Cardiac fibroblast (primary cell): ENCODE measurements at regions not wholly inside any gene's neighbourhood (a gene's known extent, or its start where the extent isn't known, plus 50 kb on each side); places are given as distances from the start of the nearest gene placed in this dataset.
"Not testable (repeated sequence)": the region's sequence is repeated elsewhere in the genome, so short reads cannot be mapped to it uniquely, and the experiment has no call there.

ENCODE experiments used
- DNase-seq, 2 donors: peaks; one replicate each; pipeline versions ENCODE4 v3.0.0 to v3.0.0-alpha.2; 2010; ENCODE audit warnings: low read depth in 2 of 2
- H3K4me3 ChIP-seq, 2 donors: replicated peaks in 1 of 2; 1 replicate in 1 of 2; 2 replicates in 1 of 2; pipeline ENCODE4 v1.5.1; 2011; ENCODE audit warnings: low read depth in 2 of 2, low read length in 2 of 2, mild to moderate bottlenecking in 2 of 2, moderate library complexity in 1 of 2
- TF ChIP-seq, protein P1 (sequence below): IDR thresholded peaks from one replicate; pipeline ENCODE4 v1.5.1; 2011; ENCODE audit warnings: low read depth, mild to moderate bottlenecking, low read length, inconsistent platforms

DNA sequence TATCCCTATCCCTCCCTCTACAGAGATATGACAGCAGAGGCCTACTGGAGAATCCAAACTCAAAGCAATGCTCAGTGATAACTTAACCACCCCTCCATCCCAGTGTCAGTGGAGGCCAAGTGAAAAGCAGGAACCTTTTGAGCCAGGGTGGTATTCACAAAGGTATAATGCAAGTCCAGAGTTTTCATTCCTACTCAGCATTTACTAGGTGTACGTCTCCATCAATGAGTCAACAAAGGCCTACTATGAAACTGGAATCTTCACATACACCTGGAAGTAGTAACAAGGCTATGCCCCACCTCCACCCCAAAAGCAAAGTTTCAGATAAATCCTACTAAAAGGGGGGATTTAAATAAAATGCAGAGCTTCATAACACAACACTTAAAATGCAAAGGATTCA is 4761.7 kb upstream of the OR11H1 start:
- not testable (repeated sequence) for H3K4me3 ChIP-seq

DNA sequence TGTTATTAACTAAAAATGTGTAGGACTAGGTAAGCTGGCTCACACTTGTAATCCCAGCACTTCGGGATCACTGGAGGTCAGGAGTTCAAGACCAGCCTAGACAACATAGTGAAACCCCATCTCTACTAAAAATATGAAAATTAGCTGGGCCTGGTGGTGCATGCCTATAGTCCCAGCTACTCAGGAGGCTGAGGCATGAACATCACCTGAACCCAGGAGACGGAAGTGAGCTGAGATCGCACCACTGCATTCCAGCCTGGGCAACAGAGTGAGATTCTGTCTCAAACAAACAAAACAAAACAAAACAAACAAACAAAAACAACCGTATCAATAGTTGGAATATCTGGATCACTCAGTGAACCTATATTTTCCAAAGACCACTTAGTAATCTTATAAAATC is 4759.1 kb upstream of the OR11H1 start:
- DNase-seq, H3K4me3 ChIP-seq: not testable (repeated sequence)

More for the DNA sequence above, 4761.7 kb upstream of the OR11H1 start:
- DNase-seq, result not testable (repeated sequence)

DNA sequence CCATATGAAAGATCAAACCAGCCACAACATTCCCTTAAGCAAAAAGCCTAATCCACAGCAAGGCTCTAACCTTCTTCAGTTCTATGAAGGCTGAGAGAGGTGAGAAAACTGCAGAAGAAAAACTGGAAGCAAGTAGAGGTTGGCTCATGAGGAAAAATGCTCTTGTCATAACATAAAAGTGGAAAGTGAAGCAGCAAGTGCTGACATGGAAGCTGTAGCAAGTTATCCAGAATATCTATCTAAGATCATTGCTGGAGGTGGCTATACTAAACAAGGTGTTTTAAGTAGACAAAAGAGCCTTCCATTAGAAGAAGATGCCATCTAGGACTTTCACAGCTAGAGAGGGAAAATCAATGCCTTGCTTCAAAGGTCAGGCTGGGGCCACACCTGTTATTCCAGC is 4756.2 kb upstream of the OR11H1 start:
- H3K4me3 ChIP-seq, DNase-seq: not testable (repeated sequence)

DNA sequence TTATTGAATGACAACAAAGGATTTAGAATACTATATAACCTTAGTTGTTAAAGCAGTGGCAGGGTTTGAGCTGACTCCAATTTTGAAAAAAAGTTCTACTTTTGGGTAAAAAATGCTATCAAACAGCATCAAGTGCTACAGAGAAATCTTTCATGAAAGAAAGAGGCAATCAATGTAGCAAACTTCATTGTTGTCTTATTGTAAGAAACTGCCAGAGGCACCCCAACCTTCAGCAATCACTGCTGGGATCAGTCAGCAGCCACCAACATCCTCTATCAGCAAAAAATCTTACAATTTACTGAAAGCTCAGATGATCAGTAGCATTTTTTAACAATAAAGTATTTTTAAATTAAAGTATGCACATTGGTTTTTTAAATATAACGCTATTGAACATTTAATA is 4754.7 kb upstream of the OR11H1 start:
- DNase-seq, H3K4me3 ChIP-seq: not testable (repeated sequence)

DNA sequence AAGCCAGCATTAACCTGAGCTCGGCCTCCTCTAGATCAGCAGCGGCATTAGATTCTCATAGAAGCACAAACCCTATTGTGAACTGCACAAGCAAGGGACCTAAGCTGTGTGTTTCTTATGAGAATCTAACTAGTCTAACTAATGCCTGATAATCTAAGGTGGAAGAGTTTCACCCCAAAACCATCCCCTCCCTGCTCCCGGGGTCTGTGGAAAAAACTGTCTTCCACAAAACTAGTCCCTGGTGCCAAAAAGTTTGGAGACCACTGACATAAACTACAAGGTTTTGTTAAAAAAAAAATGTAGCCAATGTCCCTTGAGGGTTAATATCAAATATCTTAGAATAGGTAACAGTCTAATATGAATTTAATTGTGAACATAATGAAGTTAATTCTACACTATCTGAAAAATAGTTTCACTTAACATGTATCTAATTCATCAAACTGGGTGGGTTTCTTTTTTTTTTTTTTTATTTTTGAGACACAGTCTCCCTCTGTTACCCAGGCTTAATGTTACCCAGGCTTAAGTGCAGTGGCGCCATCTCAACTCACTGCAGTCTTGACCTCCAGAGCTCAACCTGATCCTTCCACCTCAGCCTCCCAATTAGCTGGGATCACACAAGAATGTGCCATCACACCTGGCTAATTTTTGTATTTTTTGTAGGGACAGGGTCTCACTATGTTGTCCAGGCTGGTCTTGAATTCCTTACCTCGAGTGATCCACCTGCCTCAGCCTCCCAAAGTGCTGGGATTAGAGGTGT is 4752.2 kb upstream of the OR11H1 start:
- DNase-seq, H3K4me3 ChIP-seq: not testable (repeated sequence)

DNA sequence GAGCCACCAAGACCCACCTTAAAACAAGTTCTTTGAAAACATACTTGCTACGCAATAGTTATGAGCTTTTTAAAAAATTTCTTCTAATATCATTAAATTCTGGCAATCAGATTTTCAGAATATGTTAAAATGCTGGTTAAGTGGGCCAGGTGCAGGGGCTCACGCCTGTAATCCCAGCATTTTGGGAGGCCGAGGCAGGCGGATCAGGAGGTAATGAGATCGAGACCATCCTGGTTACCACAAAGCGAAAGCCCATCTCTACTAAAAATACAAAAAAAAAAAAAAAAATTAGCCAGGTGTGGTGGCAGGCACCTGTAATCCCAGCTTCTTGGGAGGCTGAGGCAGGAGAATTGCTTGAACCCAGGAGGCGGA is 4751.6 kb upstream of the OR11H1 start:
- DNase-seq, H3K4me3 ChIP-seq: not testable (repeated sequence)

DNA sequence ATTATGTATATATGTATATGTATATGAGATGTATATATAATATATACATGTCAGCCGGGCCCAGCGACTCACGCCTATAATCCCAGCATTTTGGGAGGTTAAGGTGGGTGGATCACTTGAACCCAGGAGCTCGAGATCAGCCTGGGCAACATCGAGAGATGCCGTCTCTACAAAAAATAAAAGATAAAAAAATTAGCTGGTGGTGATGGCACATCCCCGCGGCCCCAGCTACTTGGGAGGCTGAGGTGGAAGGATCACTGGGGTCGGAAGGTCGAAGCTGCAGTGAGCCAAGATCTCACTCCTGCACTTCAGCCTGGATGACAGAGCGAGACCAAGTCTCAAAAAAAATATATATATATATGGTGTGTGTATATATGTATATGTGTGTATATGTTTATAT is 4750.3 kb upstream of the OR11H1 start:
- not testable (repeated sequence) for DNase-seq, H3K4me3 ChIP-seq

DNA sequence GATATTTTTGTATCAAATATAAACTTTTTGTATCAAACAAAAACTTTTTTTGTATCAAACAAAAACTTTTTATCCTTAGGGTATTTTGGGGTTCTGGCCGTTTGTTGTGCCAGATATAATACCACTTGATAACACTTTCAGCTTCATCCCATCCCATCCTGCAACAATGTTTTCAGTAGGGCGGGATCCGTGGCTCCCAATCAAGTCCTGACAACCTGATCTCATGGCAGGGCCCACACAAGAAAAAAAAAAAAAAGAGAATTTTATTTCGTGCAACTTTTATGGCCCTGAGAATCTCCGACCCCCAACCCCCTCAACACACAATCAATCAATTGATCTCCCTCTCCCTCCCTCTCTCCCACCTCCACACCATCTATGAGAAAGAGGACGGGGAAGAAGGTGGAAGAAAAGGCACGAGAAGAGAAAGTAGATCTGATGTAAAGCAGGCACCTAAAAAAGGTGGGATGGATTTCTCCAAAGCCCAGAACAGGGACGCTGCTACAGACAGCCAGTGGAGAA is 4749.6 kb upstream of the OR11H1 start:
- TF ChIP-seq, protein P1, sequence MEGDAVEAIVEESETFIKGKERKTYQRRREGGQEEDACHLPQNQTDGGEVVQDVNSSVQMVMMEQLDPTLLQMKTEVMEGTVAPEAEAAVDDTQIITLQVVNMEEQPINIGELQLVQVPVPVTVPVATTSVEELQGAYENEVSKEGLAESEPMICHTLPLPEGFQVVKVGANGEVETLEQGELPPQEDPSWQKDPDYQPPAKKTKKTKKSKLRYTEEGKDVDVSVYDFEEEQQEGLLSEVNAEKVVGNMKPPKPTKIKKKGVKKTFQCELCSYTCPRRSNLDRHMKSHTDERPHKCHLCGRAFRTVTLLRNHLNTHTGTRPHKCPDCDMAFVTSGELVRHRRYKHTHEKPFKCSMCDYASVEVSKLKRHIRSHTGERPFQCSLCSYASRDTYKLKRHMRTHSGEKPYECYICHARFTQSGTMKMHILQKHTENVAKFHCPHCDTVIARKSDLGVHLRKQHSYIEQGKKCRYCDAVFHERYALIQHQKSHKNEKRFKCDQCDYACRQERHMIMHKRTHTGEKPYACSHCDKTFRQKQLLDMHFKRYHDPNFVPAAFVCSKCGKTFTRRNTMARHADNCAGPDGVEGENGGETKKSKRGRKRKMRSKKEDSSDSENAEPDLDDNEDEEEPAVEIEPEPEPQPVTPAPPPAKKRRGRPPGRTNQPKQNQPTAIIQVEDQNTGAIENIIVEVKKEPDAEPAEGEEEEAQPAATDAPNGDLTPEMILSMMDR, result no peak
- no peak for DNase-seq
- no peak overlapping the region for H3K4me3 ChIP-seq

DNA sequence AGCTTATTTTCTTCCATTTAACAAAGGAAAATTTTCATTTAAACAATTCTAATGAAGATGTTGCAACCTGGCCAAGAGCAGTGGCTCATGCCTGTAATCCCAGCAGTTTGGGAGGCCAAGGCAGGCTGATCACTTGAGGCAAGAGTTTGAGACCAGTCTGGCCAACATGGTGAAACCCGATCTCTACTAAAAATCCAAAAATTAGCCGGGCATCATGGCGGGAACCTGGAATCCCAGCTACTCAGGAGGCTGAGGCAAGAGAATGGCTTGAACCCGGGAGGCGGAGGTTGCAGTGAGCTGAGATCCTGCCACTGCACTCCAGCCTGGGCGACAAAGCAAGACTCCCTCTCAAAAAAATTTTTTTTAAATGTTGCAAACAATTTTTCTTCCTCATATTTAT is 4748.8 kb upstream of the OR11H1 start:
- DNase-seq, H3K4me3 ChIP-seq: not testable (repeated sequence)

DNA sequence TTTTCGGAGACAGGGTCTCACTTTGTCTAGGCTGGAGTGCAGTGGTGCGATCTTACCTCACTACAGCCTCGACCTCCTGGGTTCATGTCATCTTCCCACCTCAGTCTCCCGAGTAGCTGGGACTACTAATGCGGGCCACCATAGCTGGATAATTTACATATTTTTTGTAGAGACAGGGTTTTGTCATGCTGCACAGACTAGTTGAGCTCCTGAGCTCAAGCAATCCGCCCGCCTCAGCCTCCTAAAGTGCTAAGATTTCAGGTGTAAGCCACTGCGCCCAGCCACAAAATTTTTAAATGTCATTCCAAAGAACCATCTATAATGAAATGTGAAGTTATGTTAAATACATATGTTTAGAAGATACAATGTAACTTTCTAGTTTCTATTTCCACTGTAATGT is 4747.7 kb upstream of the OR11H1 start:
- TF ChIP-seq, protein P1, result no peak
- H3K4me3 ChIP-seq, result no peak overlapping the region
- no peak for DNase-seq

DNA sequence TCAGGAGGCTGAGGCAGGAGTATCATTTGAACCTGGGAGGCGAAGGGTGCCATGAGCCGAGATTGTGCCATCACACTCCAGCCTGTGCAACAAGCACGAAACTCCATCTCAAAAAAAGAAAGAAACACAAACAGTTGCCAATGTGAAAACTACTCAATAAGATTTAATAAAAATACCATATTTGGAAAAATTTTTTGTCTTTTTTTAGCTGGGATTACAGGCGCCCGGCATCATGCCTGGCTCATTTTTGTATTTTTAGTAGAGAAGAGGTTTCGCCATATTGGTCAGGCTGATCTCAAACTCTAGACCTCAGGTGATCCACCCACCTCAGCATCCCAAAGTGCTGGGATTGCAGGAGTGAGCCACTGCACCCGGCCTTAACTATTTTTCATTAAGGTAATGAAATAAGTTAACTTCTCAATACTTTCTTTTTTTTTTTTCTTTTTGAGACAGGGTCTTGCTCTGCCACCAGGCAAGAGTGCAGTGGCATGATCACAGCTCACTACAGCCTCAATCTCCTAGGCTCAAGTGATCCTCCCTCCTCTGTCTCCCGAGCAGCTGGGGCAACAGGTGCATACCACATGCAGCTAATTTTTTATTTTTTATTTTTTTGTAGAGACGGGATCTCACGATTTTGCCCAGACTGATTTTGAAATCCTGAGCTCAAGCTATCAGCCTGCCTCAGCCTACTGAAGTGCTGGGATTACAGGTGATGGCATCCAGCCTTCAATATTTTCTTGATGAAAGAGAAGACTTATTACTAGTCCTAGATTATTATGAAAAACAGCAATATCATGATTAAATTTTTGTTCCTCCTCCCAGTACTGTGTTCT is 4746.2 kb upstream of the OR11H1 start:
- no peak overlapping the region for H3K4me3 ChIP-seq
- TF ChIP-seq, protein P1, result no peak
- DNase-seq, result no peak
